Activated CD4-positive, alpha-beta memory T cell treated with anti-CD3 and anti-CD28 coated beads, Interleukin-2, amount 10 ng/mL, durations not matched to agents 7 days and 5 days (primary cell): ENCODE measurements at regions not wholly inside any gene's neighbourhood (a gene's known extent, or its start where the extent isn't known, plus 50 kb on each side); places are given as distances from the start of the nearest gene placed in this dataset.
"Not testable (repeated sequence)": the region's sequence is repeated elsewhere in the genome, so short reads cannot be mapped to it uniquely, and the experiment has no call there.

ENCODE experiments used
- CTCF ChIA-PET: fragments of 350-600 bp; sonication (Branson Sonifier 250); formaldehyde crosslinking; loops from one replicate; lab custom pipeline; 2021; ENCODE audit warnings: antibody characterized with exemption, inconsistent platforms; lab: Charles Lee
- POLR2A ChIA-PET: fragments of 350-600 bp; sonication (Branson Sonifier 250); formaldehyde crosslinking; loops from one replicate; lab custom pipeline; 2021; ENCODE audit warnings: antibody characterized with exemption; lab: Charles Lee
- DNase-seq: peaks from one replicate; pipeline ENCODE4 v3.0.0-alpha.2; 2020
- H3K27ac Mint-ChIP-seq: one replicate; pipeline ENCODE4 v1.8.0; 2021; ENCODE audit warnings: mild to moderate bottlenecking, mixed read lengths
- H3K27me3 Mint-ChIP-seq: one replicate; pipeline ENCODE4 v1.8.0; 2021; ENCODE audit warnings: mixed read lengths
- H3K36me3 Mint-ChIP-seq: one replicate; pipeline ENCODE4 v1.8.0; 2021; ENCODE audit warnings: low read depth, mixed read lengths
- H3K4me1 Mint-ChIP-seq: one replicate; pipeline ENCODE4 v1.8.0; 2021; ENCODE audit warnings: mixed read lengths
- H3K4me3 Mint-ChIP-seq: one replicate; pipeline ENCODE4 v1.8.0; 2021; ENCODE audit warnings: mild to moderate bottlenecking, mixed read lengths
- H3K9me3 Mint-ChIP-seq: one replicate; pipeline ENCODE4 v1.8.0; 2021; ENCODE audit warnings: mixed read lengths

- Mint-ChIP-seq H3K27ac (no peak overlapping the region), H3K27me3 (no peaks in the 10 kb centered on the region), H3K36me3 (no peaks in the 10 kb centered on the region), H3K9me3 (peaks cover 8% of the 10 kb centered on the region), H3K4me1 (no peaks in the 10 kb centered on the region), H3K4me3 (no peak overlapping the region)
- no peak for DNase-seq
- POLR2A ChIA-PET: no interaction called here
- CTCF ChIA-PET: no interaction called here
Measured at GRCh38 chr2:34552337-34552736, 953.2 kb upstream of the FAM98A start.

- H3K27me3 Mint-ChIP-seq: no peaks in the 10 kb centered on the region
- no peak for DNase-seq
- POLR2A ChIA-PET: no interaction called here
Measured at GRCh38 chr2:34549710-34550345, 950.7 kb upstream of the FAM98A start.

GRCh38 chr2:34547900-34548299 is 948.8 kb upstream of the FAM98A start:
- Mint-ChIP-seq H3K27ac (no peak overlapping the region), H3K36me3 (no peaks in the 10 kb centered on the region), H3K4me3 (no peak overlapping the region), H3K9me3 (peaks cover 25% of the 10 kb centered on the region), H3K4me1 (no peaks in the 10 kb centered on the region), H3K27me3 (no peaks in the 10 kb centered on the region)
- POLR2A ChIA-PET: no interaction called here
- CTCF ChIA-PET: no interaction called here
- DNase-seq: no peak

More at GRCh38 chr2:34549710-34550345, 950.7 kb upstream of the FAM98A start:
- Mint-ChIP-seq H3K4me1 (no peaks in the 10 kb centered on the region), H3K27ac (no peak overlapping the region), H3K9me3 (peaks cover 21% of the 10 kb centered on the region), H3K36me3 (no peaks in the 10 kb centered on the region), H3K4me3 (no peak overlapping the region)
- CTCF ChIA-PET: no interaction called here

GRCh38 chr2:34547340-34547739 is 948.2 kb upstream of the FAM98A start:
- no peaks in the 10 kb centered on the region for H3K36me3 Mint-ChIP-seq
- H3K4me1 Mint-ChIP-seq: no peaks in the 10 kb centered on the region
- H3K27ac Mint-ChIP-seq: no peak overlapping the region
- no peak for DNase-seq
- peaks cover 28% of the 10 kb centered on the region for H3K9me3 Mint-ChIP-seq
- ChIA-PET POLR2A (no interaction called here), CTCF (no interaction called here)
- no peak overlapping the region for H3K4me3 Mint-ChIP-seq
- no peaks in the 10 kb centered on the region for H3K27me3 Mint-ChIP-seq

GRCh38 chr2:34545486-34546136 is 946.5 kb upstream of the FAM98A start:
- POLR2A ChIA-PET: no interaction called here
- no peak overlapping the region for H3K4me3 Mint-ChIP-seq
- no peaks in the 10 kb centered on the region for H3K4me1 Mint-ChIP-seq
- no peaks in the 10 kb centered on the region for H3K36me3 Mint-ChIP-seq
- no peak overlapping the region for H3K27ac Mint-ChIP-seq
- no peak for DNase-seq
- H3K27me3 Mint-ChIP-seq: no peaks in the 10 kb centered on the region
- CTCF ChIA-PET: no interaction called here
- peaks cover 28% of the 10 kb centered on the region for H3K9me3 Mint-ChIP-seq

- CTCF ChIA-PET: no interaction called here
- Mint-ChIP-seq H3K9me3 (peaks cover 3% of the 10 kb centered on the region), H3K27ac (no peak overlapping the region), H3K4me3 (no peak overlapping the region), H3K4me1 (no peaks in the 10 kb centered on the region), H3K27me3 (no peaks in the 10 kb centered on the region), H3K36me3 (no peaks in the 10 kb centered on the region)
- POLR2A ChIA-PET: no interaction called here
- no peak for DNase-seq
Measured at GRCh38 chr2:34534761-34535160, 935.7 kb upstream of the FAM98A start.

- no peaks in the 10 kb centered on the region for H3K4me1 Mint-ChIP-seq
- H3K27ac Mint-ChIP-seq: no peak overlapping the region
- DNase-seq: no peak
- H3K27me3 Mint-ChIP-seq: no peaks in the 10 kb centered on the region
- ChIA-PET CTCF (no interaction called here), POLR2A (no interaction called here)
- no peaks in the 10 kb centered on the region for H3K36me3 Mint-ChIP-seq
- H3K4me3 Mint-ChIP-seq: no peak overlapping the region
- peaks cover 3% of the 10 kb centered on the region for H3K9me3 Mint-ChIP-seq
Measured at GRCh38 chr2:34534341-34534740, 935.2 kb upstream of the FAM98A start.

- Mint-ChIP-seq H3K27me3 (no peaks in the 10 kb centered on the region), H3K4me3 (no peak overlapping the region), H3K4me1 (no peaks in the 10 kb centered on the region), H3K9me3 (peaks cover 3% of the 10 kb centered on the region), H3K27ac (no peak overlapping the region), H3K36me3 (no peaks in the 10 kb centered on the region)
- DNase-seq: no peak
- POLR2A ChIA-PET: no interaction called here
- CTCF ChIA-PET: no interaction called here
Measured at GRCh38 chr2:34533585-34534183, 934.6 kb upstream of the FAM98A start.

GRCh38 chr2:34529965-34530364 is 930.9 kb upstream of the FAM98A start:
- no peaks in the 10 kb centered on the region for H3K36me3 Mint-ChIP-seq
- H3K27me3 Mint-ChIP-seq: no peaks in the 10 kb centered on the region
- POLR2A ChIA-PET: no interaction called here
- H3K9me3 Mint-ChIP-seq: peaks cover 3% of the 10 kb centered on the region
- DNase-seq: no peak
- no peaks in the 10 kb centered on the region for H3K4me1 Mint-ChIP-seq
- CTCF ChIA-PET: no interaction called here
- H3K27ac Mint-ChIP-seq: no peak overlapping the region
- no peak overlapping the region for H3K4me3 Mint-ChIP-seq

- no peaks in the 10 kb centered on the region for H3K36me3 Mint-ChIP-seq
- DNase-seq: no peak
- H3K4me3 Mint-ChIP-seq: no peak overlapping the region
- H3K4me1 Mint-ChIP-seq: no peaks in the 10 kb centered on the region
- peaks cover 3% of the 10 kb centered on the region for H3K9me3 Mint-ChIP-seq
- H3K27ac Mint-ChIP-seq: no peak overlapping the region
- CTCF ChIA-PET: no interaction called here
- POLR2A ChIA-PET: no interaction called here
- H3K27me3 Mint-ChIP-seq: no peaks in the 10 kb centered on the region
Measured at GRCh38 chr2:34523958-34524514, 924.9 kb upstream of the FAM98A start.

- Mint-ChIP-seq H3K4me1 (no peaks in the 10 kb centered on the region), H3K9me3 (peaks cover 4% of the 10 kb centered on the region), H3K36me3 (no peaks in the 10 kb centered on the region), H3K4me3 (no peak overlapping the region), H3K27ac (no peak overlapping the region), H3K27me3 (no peaks in the 10 kb centered on the region)
- ChIA-PET CTCF (no interaction called here), POLR2A (no interaction called here)
- no peak for DNase-seq
Measured at GRCh38 chr2:34519659-34520058, 920.6 kb upstream of the FAM98A start.

GRCh38 chr2:34498561-34498960 is 899.5 kb upstream of the FAM98A start:
- Mint-ChIP-seq H3K27me3 (no peaks in the 10 kb centered on the region), H3K4me3 (no peak overlapping the region), H3K27ac (no peak overlapping the region), H3K4me1 (no peaks in the 10 kb centered on the region), H3K36me3 (no peaks in the 10 kb centered on the region), H3K9me3 (no peaks in the 10 kb centered on the region)
- no peak for DNase-seq
- POLR2A ChIA-PET: no interaction called here
- CTCF ChIA-PET: no interaction called here

- H3K27me3 Mint-ChIP-seq, H3K27ac Mint-ChIP-seq, H3K4me1 Mint-ChIP-seq, DNase-seq, CTCF ChIA-PET, H3K4me3 Mint-ChIP-seq, H3K9me3 Mint-ChIP-seq, H3K36me3 Mint-ChIP-seq, POLR2A ChIA-PET: not testable (repeated sequence)
Measured at GRCh38 chr2:34494192-34494591, 895.1 kb upstream of the FAM98A start.
